ENCODE measurements at regions not wholly inside any gene's neighbourhood (a gene's known extent, or its start where the extent isn't known, plus 50 kb on each side); places are given as distances from the start of the nearest gene placed in this dataset.

DNA sequence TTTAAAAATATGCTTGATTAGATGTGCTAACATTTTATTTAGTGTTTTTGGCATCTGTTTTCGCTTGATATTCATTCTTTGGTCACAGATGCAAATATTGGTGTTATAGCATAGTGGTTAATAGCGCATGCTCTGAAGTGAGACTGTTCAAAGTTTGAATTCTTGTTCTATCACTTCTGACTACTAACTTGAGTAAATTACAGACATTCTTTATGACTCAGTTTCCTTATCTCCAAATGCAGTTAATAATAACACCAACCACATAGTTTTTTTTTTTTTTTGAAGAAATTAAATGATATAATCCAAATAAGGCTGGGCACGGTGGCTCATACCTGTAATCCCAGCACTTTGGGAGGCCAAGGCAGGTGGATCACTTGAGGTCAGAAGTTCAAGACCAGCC, 81.0 kb downstream of the TMX1 start:
- TF ChIP-seq, protein P1, sequence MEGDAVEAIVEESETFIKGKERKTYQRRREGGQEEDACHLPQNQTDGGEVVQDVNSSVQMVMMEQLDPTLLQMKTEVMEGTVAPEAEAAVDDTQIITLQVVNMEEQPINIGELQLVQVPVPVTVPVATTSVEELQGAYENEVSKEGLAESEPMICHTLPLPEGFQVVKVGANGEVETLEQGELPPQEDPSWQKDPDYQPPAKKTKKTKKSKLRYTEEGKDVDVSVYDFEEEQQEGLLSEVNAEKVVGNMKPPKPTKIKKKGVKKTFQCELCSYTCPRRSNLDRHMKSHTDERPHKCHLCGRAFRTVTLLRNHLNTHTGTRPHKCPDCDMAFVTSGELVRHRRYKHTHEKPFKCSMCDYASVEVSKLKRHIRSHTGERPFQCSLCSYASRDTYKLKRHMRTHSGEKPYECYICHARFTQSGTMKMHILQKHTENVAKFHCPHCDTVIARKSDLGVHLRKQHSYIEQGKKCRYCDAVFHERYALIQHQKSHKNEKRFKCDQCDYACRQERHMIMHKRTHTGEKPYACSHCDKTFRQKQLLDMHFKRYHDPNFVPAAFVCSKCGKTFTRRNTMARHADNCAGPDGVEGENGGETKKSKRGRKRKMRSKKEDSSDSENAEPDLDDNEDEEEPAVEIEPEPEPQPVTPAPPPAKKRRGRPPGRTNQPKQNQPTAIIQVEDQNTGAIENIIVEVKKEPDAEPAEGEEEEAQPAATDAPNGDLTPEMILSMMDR (IDR thresholded peaks at IDR 0.05) = no peak
- TF ChIP-seq POLR2A (IDR thresholded peaks at IDR 0.05) = no peak
